Stomach (tissue), 8 donors: ENCODE measurements at regions not wholly inside any gene's neighbourhood (a gene's known extent, or its start where the extent isn't known, plus 50 kb on each side); places are given as distances from the start of the nearest gene placed in this dataset.

ENCODE experiments used
- DNase-seq, 2 donors: peaks; one replicate each; pipeline versions ENCODE4 v3.0.0 to v3.0.0-alpha.2; 2013 to 2019
- H3K27ac ChIP-seq, 5 donors: fragments of 200-600 bp in 4 of 5; sonication (generic) in 4 of 5; one replicate each; pipeline ENCODE4 v1.5.1; 2013 to 2019; ENCODE audit warnings: mild to moderate bottlenecking in 1 of 5, moderate library complexity in 1 of 5
- H3K27me3 ChIP-seq, 3 donors: fragments of 200-600 bp; sonication (generic); one replicate each; pipeline ENCODE4 v1.5.1; 2017 to 2019; ENCODE audit warnings: mixed run types in 1 of 3
- H3K36me3 ChIP-seq, 4 donors: fragments of 200-600 bp; sonication (generic); 1 replicate in 3 of 4; 2 replicates in 1 of 4; pipeline ENCODE4 v1.5.1; 2016 to 2019
- H3K4me1 ChIP-seq, 4 donors: fragments of 200-600 bp; sonication (generic); one replicate each; pipeline ENCODE4 v1.5.1; 2016 to 2019
- H3K4me3 ChIP-seq, 4 donors: fragments of 200-600 bp; sonication (generic) in 3 of 4; one replicate each; pipeline ENCODE4 v1.5.1; 2016 to 2019; ENCODE audit warnings: mild to moderate bottlenecking in 1 of 4
- H3K9me3 ChIP-seq, 4 donors: fragments of 200-600 bp; sonication (generic); one replicate each; pipeline ENCODE4 v1.5.1; 2016 to 2019
- EP300 ChIP-seq: sonication (generic); formaldehyde crosslinking; IDR thresholded peaks from one replicate; pipeline ENCODE4 v1.6.1; 2017; ENCODE audit warnings: antibody characterized with exemption
- POLR2A ChIP-seq, 4 donors: fragments of 450-650 bp; IDR thresholded peaks; one replicate each; pipeline ENCODE4 v1.6.1; 2016; ENCODE audit warnings: antibody characterized with exemption in 4 of 4, control low read depth in 2 of 4, mild to moderate bottlenecking in 1 of 4, moderate library complexity in 1 of 4
- POLR2AphosphoS5 ChIP-seq, 3 donors: sonication (generic); formaldehyde crosslinking; IDR thresholded peaks; one replicate each; pipeline ENCODE4 v1.6.1; 2016; ENCODE audit warnings: antibody characterized with exemption in 3 of 3
- WGBS, 5 donors: extraction: QIAGEN DNeasy Blood & Tissue Kit in 3 of 5; methylation state at CpG; one replicate each; pipeline versions ENCODE4 v1.1.5 to v1.1.7; 2013 to 2018; 5-methylcytosine and 5-hydroxymethylcytosine counted together
- intact Hi-C: fragments of 100-400 bp; cut with DNase I; formaldehyde crosslinking; loops from one replicate; pipeline ENCODE4 v1.15.1; 2023; ENCODE audit warnings: low total_unique reads
- TF ChIP-seq, protein P1 (sequence below), 7 experiments: fragments of 450-650 bp in 4 of 7; fragments of 200-600 bp in 3 of 7; sonication (generic) in 3 of 7; IDR thresholded peaks; one replicate each; pipeline ENCODE4 v1.5.1; 2016 to 2019; ENCODE audit warnings: antibody characterized with exemption in 7 of 7, control low read depth in 2 of 7, mild to moderate bottlenecking in 1 of 7
- donor health status: healthy with polysubstance abuse.
- donor health status: Bipolar disorder and iron deficiency.
- donor health status: healthy.

DNA sequence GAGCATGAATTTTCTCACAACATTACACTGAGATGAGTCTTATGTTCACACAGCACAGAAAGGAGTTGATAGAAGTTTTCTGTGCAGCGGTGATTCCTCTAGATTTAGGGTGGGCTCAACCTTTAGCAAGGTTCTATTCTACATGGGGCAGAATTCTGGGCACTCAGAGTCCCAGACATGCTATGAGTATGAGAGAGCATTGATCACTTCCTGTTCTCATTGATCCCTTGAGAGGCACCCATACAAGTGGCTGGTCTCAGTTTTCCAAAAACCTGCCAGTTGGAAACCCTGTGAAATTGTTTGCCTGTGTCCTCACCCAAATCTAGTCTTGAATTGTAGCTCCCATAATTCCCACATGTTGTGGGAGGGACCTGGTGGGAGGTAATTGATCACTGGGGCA is 112.5 kb upstream of the NR2F2 start:
- Histone ChIP-seq H3K36me3 (no peaks in the 10 kb centered on the region), H3K27me3 (no peaks in the 10 kb centered on the region), H3K27ac (no peak overlapping the region), H3K4me1 (peaks cover 0 to 6% (median 0%) of the 10 kb centered on the region in 4 donors), H3K9me3 (no peaks in the 10 kb centered on the region), H3K4me3 (no peak overlapping the region)
- TF ChIP-seq EP300, result no peak
- TF ChIP-seq, protein P1, sequence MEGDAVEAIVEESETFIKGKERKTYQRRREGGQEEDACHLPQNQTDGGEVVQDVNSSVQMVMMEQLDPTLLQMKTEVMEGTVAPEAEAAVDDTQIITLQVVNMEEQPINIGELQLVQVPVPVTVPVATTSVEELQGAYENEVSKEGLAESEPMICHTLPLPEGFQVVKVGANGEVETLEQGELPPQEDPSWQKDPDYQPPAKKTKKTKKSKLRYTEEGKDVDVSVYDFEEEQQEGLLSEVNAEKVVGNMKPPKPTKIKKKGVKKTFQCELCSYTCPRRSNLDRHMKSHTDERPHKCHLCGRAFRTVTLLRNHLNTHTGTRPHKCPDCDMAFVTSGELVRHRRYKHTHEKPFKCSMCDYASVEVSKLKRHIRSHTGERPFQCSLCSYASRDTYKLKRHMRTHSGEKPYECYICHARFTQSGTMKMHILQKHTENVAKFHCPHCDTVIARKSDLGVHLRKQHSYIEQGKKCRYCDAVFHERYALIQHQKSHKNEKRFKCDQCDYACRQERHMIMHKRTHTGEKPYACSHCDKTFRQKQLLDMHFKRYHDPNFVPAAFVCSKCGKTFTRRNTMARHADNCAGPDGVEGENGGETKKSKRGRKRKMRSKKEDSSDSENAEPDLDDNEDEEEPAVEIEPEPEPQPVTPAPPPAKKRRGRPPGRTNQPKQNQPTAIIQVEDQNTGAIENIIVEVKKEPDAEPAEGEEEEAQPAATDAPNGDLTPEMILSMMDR (IDR thresholded peaks at IDR 0.05), result no peak
- TF ChIP-seq POLR2AphosphoS5 (IDR thresholded peaks at IDR 0.05), result no peak
- no peak for TF ChIP-seq POLR2A (IDR thresholded peaks at IDR 0.05)
- 90 to 97% (median 95%) methylated on average over 1 of the region's 1 CpG for WGBS, 5 donors
- intact Hi-C loops, result no loop called here
- no peak for DNase-seq

GRCh38 chr15:96218623-96219455 is 111.7 kb upstream of the NR2F2 start:
- Histone ChIP-seq H3K27me3 (no peaks in the 10 kb centered on the region), H3K4me3 (no peak overlapping the region), H3K4me1 (no peaks in the 10 kb centered on the region), H3K36me3 (no peaks in the 10 kb centered on the region), H3K9me3 (no peaks in the 10 kb centered on the region), H3K27ac (no peak overlapping the region)
- intact Hi-C loops, result no loop called here
- WGBS, 5 donors, result 68 to 78% (median 74%) methylated on average over 5 of the region's 5 CpGs
- peak in 1 of 2 donors; percentile 33 for DNase-seq
- TF ChIP-seq POLR2AphosphoS5 (IDR thresholded peaks at IDR 0.05) (no peak), POLR2A (IDR thresholded peaks at IDR 0.05) (no peak), EP300 (no peak)
- TF ChIP-seq, protein P1 (IDR thresholded peaks at IDR 0.05), result no peak

GRCh38 chr15:96219681-96220080 is 110.8 kb upstream of the NR2F2 start:
- H3K4me3 ChIP-seq, result no peak overlapping the region
- intact Hi-C loops, result no loop called here
- TF ChIP-seq EP300 (no peak), POLR2AphosphoS5 (IDR thresholded peaks at IDR 0.05) (no peak), POLR2A (IDR thresholded peaks at IDR 0.05) (no peak)
- TF ChIP-seq, protein P1 (IDR thresholded peaks at IDR 0.05), result no peak
- H3K4me1 ChIP-seq, result no peaks in the 10 kb centered on the region
- no peaks in the 10 kb centered on the region for H3K36me3 ChIP-seq
- no peaks in the 10 kb centered on the region for H3K9me3 ChIP-seq
- DNase-seq, result no peak
- WGBS, 5 donors, result 79 to 95% (median 86%) methylated on average over 3 of the region's 3 CpGs
- no peaks in the 10 kb centered on the region for H3K27me3 ChIP-seq
- no peak overlapping the region for H3K27ac ChIP-seq

GRCh38 chr15:96220657-96221056 is 109.8 kb upstream of the NR2F2 start:
- 90 to 98% (median 94%) methylated on average over 3 of the region's 3 CpGs for WGBS, 5 donors
- TF ChIP-seq POLR2A (IDR thresholded peaks at IDR 0.05), result no peak
- TF ChIP-seq, protein P1 (IDR thresholded peaks at IDR 0.05), result no peak
- TF ChIP-seq EP300, result no peak
- TF ChIP-seq POLR2AphosphoS5 (IDR thresholded peaks at IDR 0.05), result no peak
- no peak for DNase-seq
- H3K4me1 ChIP-seq, result peaks cover 0 to 5% (median 0%) of the 10 kb centered on the region in 4 donors
- H3K9me3 ChIP-seq, result no peaks in the 10 kb centered on the region
- no peak overlapping the region for H3K4me3 ChIP-seq
- no peaks in the 10 kb centered on the region for H3K27me3 ChIP-seq
- H3K27ac ChIP-seq, result no peak overlapping the region
- intact Hi-C loops, result no loop called here
- no peaks in the 10 kb centered on the region for H3K36me3 ChIP-seq
